A549 (cell line): ENCODE measurements at regions not wholly inside any gene's neighbourhood (a gene's known extent, or its start where the extent isn't known, plus 50 kb on each side); places are given as distances from the start of the nearest gene placed in this dataset.
A peak's percentile ranks its signal among the peaks of the same experiment; 100 is the strongest.

ENCODE experiments used
- ATAC-seq, 2 experiments: fragments of 200-7000 bp in 1 of 2; fragments of >200 bp in 1 of 2; cut with Nextera tagmentation in 1 of 2; cut with Tn5 transposase in 1 of 2; 3 replicates each; pipeline versions ENCODE4 v1.8.0 to v1.9.1; 2018 to 2020; ENCODE audit warnings: mild to moderate bottlenecking in 1 of 2, moderate library complexity in 1 of 2
- CTCF ChIA-PET: fragments of 300-600 bp; sonication (Branson Sonifier 250); formaldehyde crosslinking; extraction: SDS; loops from one replicate; lab custom pipeline; 2021; ENCODE audit warnings: antibody characterized with exemption, inconsistent platforms; lab: Yijun Ruan, JAX
- POLR2A ChIA-PET: fragments of 350-600 bp; formaldehyde crosslinking; extraction: SDS; loops from one replicate; lab custom pipeline; 2021; ENCODE audit warnings: antibody characterized with exemption, inconsistent platforms; lab: Yijun Ruan, JAX
- DNase-seq, 2 experiments: peaks; one replicate each; pipeline versions ENCODE4 v3.0.0 to v3.0.0-alpha.2; 2011 to 2016; ENCODE audit warnings: low read depth in 1 of 2, low spot score in 1 of 2
- FAIRE-seq: peaks from 2 replicates; lab custom pipeline; 2011; peaks lifted over from hg19 to GRCh38; lab: Jason Lieb, UNC
- H3K27ac ChIP-seq, 2 experiments: fragments of >200 bp; sonication (Bioruptor Twin); formaldehyde crosslinking; 3 replicates each; pipeline ENCODE4 v1.5.1; 2016 to 2017
- H3K4me1 ChIP-seq: fragments of >200 bp; sonication (Bioruptor Twin); formaldehyde crosslinking; 3 replicates; pipeline ENCODE4 v1.6.1; 2016
- H3K4me2 ChIP-seq: fragments of >200 bp; sonication (Bioruptor Twin); formaldehyde crosslinking; 3 replicates; pipeline ENCODE4 v1.6.1; 2016
- H3K4me3 ChIP-seq: fragments of >200 bp; sonication (Bioruptor Twin); formaldehyde crosslinking; 3 replicates; pipeline ENCODE4 v1.5.1; 2016
- H3K9me3 ChIP-seq: fragments of >200 bp; sonication (Bioruptor Twin); formaldehyde crosslinking; 3 replicates; pipeline ENCODE4 v1.6.1; 2016
- BHLHE40 ChIP-seq: IDR thresholded peaks from 2 replicates; pipeline ENCODE4 v1.6.1; 2012; ENCODE audit warnings: low read depth, low read length, inconsistent platforms
- CBX8 ChIP-seq: fragments of 200-600 bp; sonication (generic); IDR thresholded peaks from 2 replicates; pipeline ENCODE4 v1.6.1; 2016
- CHD4 ChIP-seq: fragments of 200-600 bp; sonication (generic); IDR thresholded peaks from 2 replicates; pipeline ENCODE4 v1.6.1; 2016; ENCODE audit warnings: antibody characterized with exemption, mild to moderate bottlenecking, borderline replicate concordance
- FOSB ChIP-seq: fragments of 250-450 bp; sonication (Bioruptor Pico); IDR thresholded peaks from 2 replicates; pipeline ENCODE4 v1.5.0; 2020; ENCODE audit warnings: mild to moderate bottlenecking, moderate library complexity
- HDAC2 ChIP-seq: fragments of 200-600 bp; sonication (generic); IDR thresholded peaks from 2 replicates; pipeline ENCODE4 v1.6.1; 2016
- HOXA7 ChIP-seq: fragments of 250-450 bp; sonication (Bioruptor Pico); IDR thresholded peaks from 2 replicates; pipeline ENCODE4 v1.5.0; 2020; ENCODE audit warnings: mild to moderate bottlenecking, moderate library complexity
- KDM5A ChIP-seq: fragments of 200-600 bp; sonication (generic); IDR thresholded peaks from 2 replicates; pipeline ENCODE4 v1.6.1; 2016; ENCODE audit warnings: antibody characterized with exemption, mild to moderate bottlenecking
- MYC ChIP-seq: IDR thresholded peaks from 2 replicates; pipeline ENCODE4 v1.6.1; 2012; ENCODE audit warnings: mild to moderate bottlenecking, inconsistent platforms, low read length, improper control_type of control experiment, borderline replicate concordance
- NFE2L2 ChIP-seq: fragments of 150-350 bp; conservative IDR thresholded peaks from 2 replicates; pipeline ENCODE4 v1.6.1; 2014; ENCODE audit warnings: low read length
- NPAS2 ChIP-seq: fragments of 250-450 bp; sonication (Bioruptor Pico); IDR thresholded peaks from 2 replicates; pipeline ENCODE4 v1.8.0; 2022; ENCODE audit warnings: mild to moderate bottlenecking, moderate library complexity, borderline replicate concordance
- NR3C1 ChIP-seq: fragments of >200 bp; sonication (Bioruptor Twin); formaldehyde crosslinking; IDR thresholded peaks from 3 replicates; pipeline ENCODE4 v1.6.1; 2017
- PHF8 ChIP-seq: fragments of 200-600 bp; sonication (generic); IDR thresholded peaks from 2 replicates; pipeline ENCODE4 v1.6.1; 2016; ENCODE audit warnings: low read depth, mild to moderate bottlenecking, antibody characterized with exemption, moderate library complexity, borderline replicate concordance
- POLR2AphosphoS2 ChIP-seq: conservative IDR thresholded peaks from 2 replicates; pipeline ENCODE4 v1.6.1; 2012; ENCODE audit warnings: low read length, improper control_type of control experiment, inconsistent platforms
- RAD21 ChIP-seq, 2 experiments: fragments of >200 bp in 1 of 2; sonication (Bioruptor Twin) in 1 of 2; formaldehyde crosslinking in 1 of 2; IDR thresholded peaks in 1 of 2; conservative IDR thresholded peaks in 1 of 2; 2 replicates in 1 of 2; 3 replicates in 1 of 2; pipeline ENCODE4 v1.6.1; 2012 to 2018; ENCODE audit warnings: inconsistent platforms in 1 of 2
- RCOR1 ChIP-seq: fragments of 150-350 bp; IDR thresholded peaks from 2 replicates; pipeline ENCODE4 v1.6.1; 2014; ENCODE audit warnings: antibody characterized with exemption, low read length, low read depth
- RFX5 ChIP-seq: fragments of 450-650 bp; IDR thresholded peaks from 2 replicates; pipeline ENCODE4 v1.7.1; 2014; ENCODE audit warnings: antibody characterized with exemption, mild to moderate bottlenecking, moderate library complexity
- SMC3 ChIP-seq: fragments of >200 bp; sonication (Bioruptor Twin); formaldehyde crosslinking; IDR thresholded peaks from 3 replicates; pipeline ENCODE4 v1.6.1; 2018; ENCODE audit warnings: inconsistent platforms
- SREBF2 ChIP-seq: fragments of 450-650 bp; IDR thresholded peaks from 2 replicates; pipeline ENCODE4 v1.6.1; 2014; ENCODE audit warnings: mild to moderate bottlenecking, moderate library complexity
- ZFP36 ChIP-seq: fragments of 450-650 bp; IDR thresholded peaks from 2 replicates; pipeline ENCODE4 v1.6.1; 2014; ENCODE audit warnings: borderline replicate concordance; ENCODE audit not compliant: partially characterized antibody
- ZNF302 ChIP-seq: fragments of 250-450 bp; sonication (Bioruptor Pico); IDR thresholded peaks from 2 replicates; pipeline ENCODE4 v1.9.0; 2021; ENCODE audit warnings: inconsistent platforms, mild to moderate bottlenecking, moderate library complexity
- ZSCAN20 ChIP-seq: fragments of 250-450 bp; sonication (Bioruptor Pico); IDR thresholded peaks from 2 replicates; pipeline ENCODE4 v1.8.0; 2022; ENCODE audit warnings: mild to moderate bottlenecking, moderate library complexity
- WGBS: methylation state at CpG from one replicate; pipeline ENCODE4 v1.1.6; 2017; ENCODE audit errors: missing lambda C conversion rate; 5-methylcytosine and 5-hydroxymethylcytosine counted together
- TF ChIP-seq, protein P1 (sequence below): fragments of 150-350 bp; IDR thresholded peaks from 2 replicates; pipeline ENCODE4 v1.6.1; 2014; ENCODE audit warnings: low read depth, mild to moderate bottlenecking, low read length
- TF ChIP-seq, protein P2 (sequence below): fragments of >200 bp; sonication (Bioruptor Twin); formaldehyde crosslinking; IDR thresholded peaks from 2 replicates; pipeline ENCODE4 v1.6.1; 2016
- TF ChIP-seq, protein P3 (sequence below): IDR thresholded peaks from 2 replicates; pipeline ENCODE4 v1.6.1; 2012

DNA sequence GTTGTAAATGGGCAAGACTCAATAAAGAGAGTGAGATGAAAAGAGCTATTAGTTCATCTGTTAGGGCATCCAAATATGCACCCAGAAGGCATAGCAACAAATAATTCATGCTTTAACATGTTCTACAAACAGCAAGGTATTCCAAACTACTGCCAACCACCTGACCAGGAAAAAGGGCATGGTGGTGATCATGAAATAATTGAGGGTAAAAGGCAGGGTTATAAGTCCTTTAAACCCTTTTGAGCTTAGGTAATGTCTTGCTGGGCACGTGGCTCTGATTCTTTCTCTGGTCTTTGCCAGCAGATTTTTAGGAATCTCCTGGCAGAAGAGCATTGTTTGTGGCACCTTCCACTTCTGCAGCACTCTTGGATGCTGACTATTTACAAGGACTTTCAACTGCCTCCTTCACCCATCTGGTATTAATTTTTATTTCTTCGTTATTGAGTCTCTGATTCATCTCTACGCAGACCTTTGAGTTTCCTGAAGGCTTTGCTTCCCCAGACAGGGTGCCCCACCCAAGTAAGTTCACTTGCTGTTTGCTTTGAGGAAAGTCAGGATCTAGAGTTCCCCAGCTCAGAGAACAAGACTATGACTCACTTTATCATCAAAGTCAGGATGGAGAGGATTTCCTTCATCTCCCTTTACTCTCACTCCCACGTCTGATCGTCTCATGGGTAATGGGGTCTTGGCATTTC, 83.4 kb upstream of the NEDD9 start (continued):
- TF ChIP-seq NFE2L2 (no peak), ZFP36 (no peak), KDM5A (no peak), POLR2AphosphoS2 (no peak), NR3C1 (no peak), RFX5 (no peak), ZSCAN20 (CRISPR knock-in tag) (no peak)
- TF ChIP-seq, protein P1, sequence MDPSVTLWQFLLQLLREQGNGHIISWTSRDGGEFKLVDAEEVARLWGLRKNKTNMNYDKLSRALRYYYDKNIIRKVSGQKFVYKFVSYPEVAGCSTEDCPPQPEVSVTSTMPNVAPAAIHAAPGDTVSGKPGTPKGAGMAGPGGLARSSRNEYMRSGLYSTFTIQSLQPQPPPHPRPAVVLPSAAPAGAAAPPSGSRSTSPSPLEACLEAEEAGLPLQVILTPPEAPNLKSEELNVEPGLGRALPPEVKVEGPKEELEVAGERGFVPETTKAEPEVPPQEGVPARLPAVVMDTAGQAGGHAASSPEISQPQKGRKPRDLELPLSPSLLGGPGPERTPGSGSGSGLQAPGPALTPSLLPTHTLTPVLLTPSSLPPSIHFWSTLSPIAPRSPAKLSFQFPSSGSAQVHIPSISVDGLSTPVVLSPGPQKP: no peak
- TF ChIP-seq, protein P2, sequence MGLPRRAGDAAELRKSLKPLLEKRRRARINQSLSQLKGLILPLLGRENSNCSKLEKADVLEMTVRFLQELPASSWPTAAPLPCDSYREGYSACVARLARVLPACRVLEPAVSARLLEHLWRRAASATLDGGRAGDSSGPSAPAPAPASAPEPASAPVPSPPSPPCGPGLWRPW: no peak
- TF ChIP-seq, all 56 proteins: peak for 13

DNA sequence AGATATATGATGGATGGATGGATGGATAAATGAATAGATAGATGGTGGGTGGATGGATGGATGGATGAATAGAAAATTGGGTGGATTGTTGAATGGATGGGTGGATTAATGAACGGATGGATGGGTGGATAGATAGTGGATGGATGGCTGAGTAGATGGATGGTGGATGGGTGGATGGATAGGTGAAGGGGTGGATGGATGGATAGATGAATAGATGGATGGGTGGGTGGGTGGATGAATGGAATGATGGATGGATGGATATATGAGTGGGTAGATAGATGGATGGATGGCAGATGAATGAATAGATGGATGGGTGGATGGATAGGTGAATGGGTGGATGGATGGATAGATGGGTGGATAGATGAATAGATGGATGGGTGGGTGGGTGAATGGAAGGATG, 80.7 kb upstream of the NEDD9 start:
- FAIRE-seq: no peak
- H3K4me2 ChIP-seq: no peak overlapping the region
- H3K4me3 ChIP-seq: no peak overlapping the region
- H3K27ac ChIP-seq: peak overlapping the region in 1 of 2 experiments; percentile 43; a peak in 3 of 6 replicates
- CTCF ChIA-PET: interaction anchor here (0.9 to 1.5 kb wide), 2 partner anchors 183 kb away, joined by 3 to 6 read pairs; no protein-coding TSS in a partner anchor
- no peaks in the 10 kb centered on the region for H3K9me3 ChIP-seq
- DNase-seq: no peak
- no peak for ATAC-seq
- POLR2A ChIA-PET: no interaction called here
- WGBS: 83% methylated on average over 1 of the region's 1 CpG
- TF ChIP-seq NPAS2 (CRISPR knock-in tag) (no peak), RCOR1 (no peak), HDAC2 (no peak), HOXA7 (no peak), SMC3 (no peak), CHD4 (no peak), BHLHE40 (no peak), RAD21 (conservative IDR thresholded peaks at IDR 0.05 in 1 of 2, IDR thresholded peaks at IDR 0.05 in 1 of 2) (no peak), MYC (no peak), CBX8 (no peak), SREBF2 (no peak), NFE2L2 (no peak), PHF8 (no peak), FOSB (CRISPR knock-in tag) (no peak), ZNF302 (CRISPR knock-in tag) (no peak)
- TF ChIP-seq, protein P3, sequence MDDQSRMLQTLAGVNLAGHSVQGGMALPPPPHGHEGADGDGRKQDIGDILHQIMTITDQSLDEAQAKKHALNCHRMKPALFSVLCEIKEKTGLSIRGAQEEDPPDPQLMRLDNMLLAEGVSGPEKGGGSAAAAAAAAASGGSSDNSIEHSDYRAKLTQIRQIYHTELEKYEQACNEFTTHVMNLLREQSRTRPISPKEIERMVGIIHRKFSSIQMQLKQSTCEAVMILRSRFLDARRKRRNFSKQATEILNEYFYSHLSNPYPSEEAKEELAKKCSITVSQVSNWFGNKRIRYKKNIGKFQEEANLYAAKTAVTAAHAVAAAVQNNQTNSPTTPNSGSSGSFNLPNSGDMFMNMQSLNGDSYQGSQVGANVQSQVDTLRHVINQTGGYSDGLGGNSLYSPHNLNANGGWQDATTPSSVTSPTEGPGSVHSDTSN: no peak
- TF ChIP-seq, protein P1: no peak
- H3K4me1 ChIP-seq: peaks cover 43% of the 10 kb centered on the region
